ENCODE measurements at regions not wholly inside any gene's neighbourhood (a gene's known extent, or its start where the extent isn't known, plus 50 kb on each side); places are given as distances from the start of the nearest gene placed in this dataset.
"Not testable (repeated sequence)": the region's sequence is repeated elsewhere in the genome, so short reads cannot be mapped to it uniquely, and the experiment has no call there.

DNA sequence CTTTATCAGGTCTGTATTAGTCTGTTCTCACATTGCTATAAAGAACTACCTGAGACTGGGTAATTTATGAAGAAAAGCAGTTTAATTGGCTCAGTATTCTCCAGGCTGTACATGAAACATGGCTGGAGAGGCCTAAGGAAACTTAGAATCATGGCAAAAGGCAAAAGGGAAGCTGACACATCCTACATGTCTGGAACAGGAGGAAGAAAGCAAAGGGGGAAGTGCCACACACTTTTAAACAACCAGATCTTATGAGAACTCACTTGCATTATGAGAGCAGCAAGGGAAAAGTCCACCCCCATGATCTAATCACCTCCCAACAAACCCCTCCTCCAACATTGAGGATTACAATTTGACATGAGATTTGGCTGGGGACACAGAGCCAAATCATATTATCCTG, 132.1 kb downstream of the PCSK1 start:
- H3K4me3 ChIP-seq (ENCODE audit: low read length): no peak overlapping the region
- H3K9me3 ChIP-seq (replicated peaks; ENCODE audit: control insufficient read depth, low read depth, low read length): peaks cover 4% of the 10 kb centered on the region
- no peaks in the 10 kb centered on the region for H3K36me3 ChIP-seq (ENCODE audit: control insufficient read depth, insufficient read depth, low read length)
- no peaks in the 10 kb centered on the region for H3K27me3 ChIP-seq (ENCODE audit: control insufficient read depth, insufficient read depth, low read length)
- no peak for DNase-seq
- H3K27ac ChIP-seq (ENCODE audit: low read length): no peak overlapping the region
- no peaks in the 10 kb centered on the region for H3K4me1 ChIP-seq (ENCODE audit: control insufficient read depth, insufficient read depth, low read length)

DNA sequence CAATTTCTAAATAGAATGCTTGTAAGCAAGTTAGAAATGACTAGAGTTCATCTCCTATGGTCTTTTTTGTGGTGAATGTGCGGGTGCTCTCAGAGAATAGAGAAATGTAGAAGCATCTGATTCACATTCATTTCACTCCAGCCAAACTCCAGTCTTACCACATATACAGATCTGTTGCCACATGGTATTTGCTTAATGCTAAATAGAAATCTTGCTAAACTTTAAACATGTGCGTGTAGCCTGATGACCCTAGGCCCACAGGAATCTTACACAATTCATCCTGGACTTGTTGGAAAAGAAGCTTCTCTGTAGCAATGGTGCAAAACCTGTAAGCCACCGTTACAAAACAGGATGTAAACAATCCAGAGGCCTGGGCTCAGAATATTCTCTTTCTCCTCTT, 135.2 kb downstream of the PCSK1 start:
- Histone ChIP-seq H3K4me3 (ENCODE audit: low read length) (no peak overlapping the region), H3K27ac (ENCODE audit: low read length) (no peak overlapping the region), H3K27me3 (ENCODE audit: control insufficient read depth, insufficient read depth, low read length) (no peaks in the 10 kb centered on the region), H3K9me3 (replicated peaks; ENCODE audit: control insufficient read depth, low read depth, low read length) (no peaks in the 10 kb centered on the region), H3K36me3 (ENCODE audit: control insufficient read depth, insufficient read depth, low read length) (no peaks in the 10 kb centered on the region), H3K4me1 (ENCODE audit: control insufficient read depth, insufficient read depth, low read length) (no peaks in the 10 kb centered on the region)
- 0% methylated on average over 1 of the region's 3 CpGs for WGBS (ENCODE audit: insufficient coverage)
- DNase-seq: no peak

DNA sequence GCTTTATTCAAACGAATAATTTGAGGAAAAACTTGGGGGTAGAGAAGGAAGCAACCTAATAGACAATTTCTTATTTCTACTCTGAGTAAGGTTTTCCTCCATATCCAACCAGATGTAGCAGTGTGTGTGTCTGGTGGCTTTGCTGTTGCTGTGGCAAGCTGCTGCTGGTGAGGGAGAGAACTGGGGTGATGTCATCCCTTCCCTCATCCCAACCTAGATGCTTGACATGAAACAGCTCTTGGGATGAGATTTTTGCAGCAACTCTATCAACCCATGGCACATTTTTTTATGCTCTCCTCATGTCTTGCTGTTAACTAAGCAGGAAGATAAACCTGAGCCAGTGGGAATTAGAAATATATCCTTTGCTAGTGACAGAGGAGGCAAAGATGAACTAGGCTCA, 135.8 kb downstream of the PCSK1 start:
- H3K27ac ChIP-seq (ENCODE audit: low read length): no peak overlapping the region
- WGBS (ENCODE audit: insufficient coverage): no CpG with 5 or more reads among the region's 1 CpG
- DNase-seq: no peak

DNA sequence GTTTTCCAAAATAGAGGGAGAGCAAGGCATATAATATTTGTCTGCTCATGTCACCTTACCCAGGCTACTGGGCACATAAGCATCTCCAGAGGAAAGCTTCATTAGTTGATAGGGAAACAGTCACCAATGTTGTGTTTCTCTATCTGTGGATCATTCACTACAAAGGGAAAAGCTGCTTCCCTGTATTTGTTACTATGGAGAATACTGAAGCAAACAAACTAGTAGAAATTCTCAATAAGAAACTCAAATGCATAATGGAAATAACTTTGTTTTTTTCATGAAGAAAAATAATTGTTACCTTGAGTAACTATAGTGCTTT, 138.2 kb downstream of the PCSK1 start:
- DNase-seq: peak; percentile 26
- H3K27me3 ChIP-seq (ENCODE audit: control insufficient read depth, insufficient read depth, low read length): no peaks in the 10 kb centered on the region
- no peak overlapping the region for H3K4me3 ChIP-seq (ENCODE audit: low read length)
- no peaks in the 10 kb centered on the region for H3K4me1 ChIP-seq (ENCODE audit: control insufficient read depth, insufficient read depth, low read length)
- no peaks in the 10 kb centered on the region for H3K9me3 ChIP-seq (replicated peaks; ENCODE audit: control insufficient read depth, low read depth, low read length)
- H3K36me3 ChIP-seq (ENCODE audit: control insufficient read depth, insufficient read depth, low read length): no peaks in the 10 kb centered on the region
- no peak overlapping the region for H3K27ac ChIP-seq (ENCODE audit: low read length)

More for the DNA sequence above, 135.8 kb downstream of the PCSK1 start:
- Histone ChIP-seq H3K27me3 (ENCODE audit: control insufficient read depth, insufficient read depth, low read length) (no peaks in the 10 kb centered on the region), H3K4me3 (ENCODE audit: low read length) (no peak overlapping the region), H3K36me3 (ENCODE audit: control insufficient read depth, insufficient read depth, low read length) (no peaks in the 10 kb centered on the region), H3K4me1 (ENCODE audit: control insufficient read depth, insufficient read depth, low read length) (no peaks in the 10 kb centered on the region), H3K9me3 (replicated peaks; ENCODE audit: control insufficient read depth, low read depth, low read length) (no peaks in the 10 kb centered on the region)

DNA sequence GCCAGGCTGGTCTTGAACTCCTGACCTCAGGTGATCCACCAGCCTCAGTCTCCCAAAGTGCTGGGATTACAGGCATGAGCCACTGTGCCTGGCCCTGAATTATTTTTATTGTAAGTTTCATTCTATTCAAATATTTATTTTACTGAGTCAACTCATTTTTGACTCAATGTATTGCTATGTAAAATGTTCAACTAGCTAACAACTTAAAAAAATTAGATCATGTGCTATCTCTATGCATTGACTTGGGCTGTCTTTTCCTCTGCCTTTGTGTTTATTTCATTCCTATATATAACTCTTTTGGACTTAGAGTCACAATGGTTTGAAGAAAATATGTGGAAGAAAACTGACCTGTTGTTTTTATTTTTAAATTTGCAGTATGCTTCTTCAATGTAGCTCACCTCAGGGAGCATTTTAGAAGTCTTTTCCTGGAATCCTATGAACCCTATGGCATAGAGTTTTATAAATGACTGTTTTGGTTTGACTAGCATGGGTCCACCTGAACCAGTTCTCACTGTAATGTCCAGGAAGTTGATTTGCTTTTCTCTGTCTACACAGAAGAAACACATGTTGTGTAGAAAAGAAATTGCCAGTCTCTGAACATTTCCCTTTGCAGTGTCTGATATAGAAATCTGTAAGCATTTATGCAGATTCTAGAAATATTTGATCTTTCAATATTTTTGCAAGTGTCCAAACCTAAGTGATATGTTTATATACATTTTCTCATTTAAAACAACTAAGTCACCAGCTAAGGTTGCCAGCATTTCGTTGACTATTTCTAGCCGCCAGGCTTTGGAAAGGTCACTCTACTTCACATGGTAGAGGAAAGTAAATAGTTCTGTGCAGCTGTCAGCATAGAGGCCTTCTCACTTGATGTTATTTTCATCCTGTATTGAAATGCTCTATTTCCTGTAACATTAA, 138.8 kb downstream of the PCSK1 start:
- H3K36me3 ChIP-seq (ENCODE audit: control insufficient read depth, insufficient read depth, low read length): no peaks in the 10 kb centered on the region
- no peaks in the 10 kb centered on the region for H3K9me3 ChIP-seq (replicated peaks; ENCODE audit: control insufficient read depth, low read depth, low read length)
- H3K27me3 ChIP-seq (ENCODE audit: control insufficient read depth, insufficient read depth, low read length): no peaks in the 10 kb centered on the region
- no peaks in the 10 kb centered on the region for H3K4me1 ChIP-seq (ENCODE audit: control insufficient read depth, insufficient read depth, low read length)
- no CpG with 5 or more reads among the region's 2 CpGs for WGBS (ENCODE audit: insufficient coverage)
- H3K27ac ChIP-seq (ENCODE audit: low read length): no peak overlapping the region
- peak; percentile 29 for DNase-seq
- no peak overlapping the region for H3K4me3 ChIP-seq (ENCODE audit: low read length)

DNA sequence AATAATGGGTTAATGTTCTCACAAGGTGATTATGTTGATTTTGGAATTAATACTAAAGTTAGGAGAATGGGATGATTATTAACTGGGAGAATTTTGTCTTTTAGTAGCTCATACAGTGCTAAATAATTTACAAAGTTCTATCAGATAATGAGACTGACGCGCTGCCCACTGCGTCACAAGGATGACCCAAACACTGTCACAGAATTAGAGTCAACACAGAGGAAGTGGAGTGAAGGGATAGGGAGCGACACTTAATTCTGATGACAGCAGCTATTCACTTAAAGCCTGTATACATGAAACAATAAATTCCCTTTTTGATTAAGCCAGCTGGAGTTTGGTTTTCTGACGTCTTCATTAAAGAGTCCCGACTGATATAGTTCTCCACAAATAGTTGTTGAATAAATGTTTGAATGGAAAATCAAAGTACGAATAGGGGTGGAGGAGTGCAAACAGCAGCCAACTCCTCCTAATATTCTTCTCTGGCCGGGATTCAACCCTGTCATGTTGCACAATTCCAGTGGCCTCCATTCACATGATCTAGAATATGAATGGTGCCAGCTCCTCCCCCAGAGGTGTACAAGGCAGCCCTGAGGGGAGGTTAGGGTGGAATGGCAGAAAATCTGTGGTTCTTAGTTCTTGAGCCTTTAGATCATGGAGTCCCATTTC, 140.3 kb downstream of the PCSK1 start:
- Histone ChIP-seq H3K36me3 (ENCODE audit: control insufficient read depth, insufficient read depth, low read length) (no peaks in the 10 kb centered on the region), H3K27ac (ENCODE audit: low read length) (no peak overlapping the region), H3K4me3 (ENCODE audit: low read length) (no peak overlapping the region), H3K9me3 (replicated peaks; ENCODE audit: control insufficient read depth, low read depth, low read length) (no peaks in the 10 kb centered on the region), H3K4me1 (ENCODE audit: control insufficient read depth, insufficient read depth, low read length) (no peaks in the 10 kb centered on the region), H3K27me3 (ENCODE audit: control insufficient read depth, insufficient read depth, low read length) (no peaks in the 10 kb centered on the region)
- DNase-seq: peak; percentile 41
- WGBS (ENCODE audit: insufficient coverage): no CpG with 5 or more reads among the region's 8 CpGs

DNA sequence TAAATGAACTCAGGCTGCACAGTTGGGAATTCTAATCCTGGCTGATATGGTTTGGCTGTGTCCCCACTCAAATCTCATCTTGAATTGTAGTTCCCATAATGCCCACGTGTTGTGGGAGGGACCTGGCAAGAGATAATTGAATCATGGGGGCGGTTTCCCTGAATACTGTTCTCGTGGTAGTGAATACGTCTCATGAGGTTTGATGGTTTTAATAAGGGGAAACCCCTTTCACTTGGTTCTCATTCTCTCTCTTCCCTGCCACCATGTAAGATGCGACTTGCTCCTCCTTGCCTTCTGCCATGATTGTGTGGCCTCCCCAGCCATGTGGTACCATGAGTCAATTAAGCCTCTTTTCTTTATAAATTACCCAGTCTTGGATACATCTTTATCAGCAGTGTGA, 143.8 kb downstream of the PCSK1 start:
- not testable (repeated sequence) for H3K27me3 ChIP-seq (ENCODE audit: control insufficient read depth, insufficient read depth, low read length); H3K4me1 ChIP-seq (ENCODE audit: control insufficient read depth, insufficient read depth, low read length); H3K9me3 ChIP-seq (replicated peaks; ENCODE audit: control insufficient read depth, low read depth, low read length); H3K36me3 ChIP-seq (ENCODE audit: control insufficient read depth, insufficient read depth, low read length); H3K4me3 ChIP-seq (ENCODE audit: low read length); H3K27ac ChIP-seq (ENCODE audit: low read length); DNase-seq
- WGBS (ENCODE audit: insufficient coverage): 100% methylated on average over 1 of the region's 5 CpGs

DNA sequence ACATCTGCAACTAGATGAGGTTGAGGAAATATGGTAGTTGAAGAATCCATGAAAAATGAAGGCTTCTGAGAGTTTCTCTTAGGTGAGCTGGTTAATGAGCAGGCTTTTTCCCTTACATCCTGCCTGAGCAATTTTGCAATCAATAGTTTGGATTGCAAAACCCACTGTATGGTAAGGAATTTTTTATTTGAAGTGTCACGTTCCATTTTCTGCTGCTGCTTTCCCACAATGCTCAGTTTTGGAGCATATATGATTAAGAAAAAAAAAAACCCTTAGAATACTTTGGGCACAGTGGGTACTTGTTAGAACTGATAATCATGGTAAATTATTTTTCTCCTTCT, 144.2 kb downstream of the PCSK1 start:
- Histone ChIP-seq H3K4me3 (ENCODE audit: low read length) (no peak overlapping the region), H3K36me3 (ENCODE audit: control insufficient read depth, insufficient read depth, low read length) (no peaks in the 10 kb centered on the region), H3K9me3 (replicated peaks; ENCODE audit: control insufficient read depth, low read depth, low read length) (no peaks in the 10 kb centered on the region), H3K27ac (ENCODE audit: low read length) (no peak overlapping the region), H3K4me1 (ENCODE audit: control insufficient read depth, insufficient read depth, low read length) (no peaks in the 10 kb centered on the region), H3K27me3 (ENCODE audit: control insufficient read depth, insufficient read depth, low read length) (no peaks in the 10 kb centered on the region)
- DNase-seq: no peak
- no CpG with 5 or more reads among the region's 1 CpG for WGBS (ENCODE audit: insufficient coverage)

DNA sequence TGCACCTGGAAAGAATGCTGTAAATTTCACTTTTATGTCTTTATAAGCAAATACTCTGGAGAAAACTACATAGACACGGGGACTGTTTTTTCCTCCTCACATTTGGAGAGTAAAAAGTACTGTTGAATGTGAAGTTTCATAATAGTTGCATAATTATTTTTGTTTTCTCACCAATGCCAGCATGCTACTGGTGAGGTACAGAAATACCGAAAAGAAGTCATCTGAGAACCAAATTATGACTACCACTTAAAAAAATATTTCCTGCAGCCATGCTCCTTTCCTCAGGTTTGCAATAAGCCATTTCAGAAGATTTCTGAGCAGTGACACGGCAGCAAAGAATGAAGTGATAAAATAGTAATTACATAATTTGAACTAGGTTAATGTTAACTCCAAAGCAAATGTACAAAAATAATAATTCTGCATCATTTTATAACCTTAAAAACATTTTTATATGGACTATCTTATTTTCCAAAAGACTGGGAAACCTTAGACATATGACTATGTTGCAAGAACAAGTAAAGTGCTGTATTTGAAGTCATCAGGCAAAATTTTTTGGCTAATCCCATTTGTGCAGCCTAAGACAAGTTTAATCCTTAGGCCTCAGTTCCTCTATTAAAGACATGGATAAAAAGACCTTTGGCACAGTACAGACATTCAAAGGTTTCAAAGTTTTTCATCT, 144.7 kb downstream of the PCSK1 start:
- Histone ChIP-seq H3K4me3 (ENCODE audit: low read length) (no peak overlapping the region), H3K4me1 (ENCODE audit: control insufficient read depth, insufficient read depth, low read length) (no peaks in the 10 kb centered on the region), H3K27me3 (ENCODE audit: control insufficient read depth, insufficient read depth, low read length) (no peaks in the 10 kb centered on the region), H3K27ac (ENCODE audit: low read length) (no peak overlapping the region), H3K36me3 (ENCODE audit: control insufficient read depth, insufficient read depth, low read length) (no peaks in the 10 kb centered on the region), H3K9me3 (replicated peaks; ENCODE audit: control insufficient read depth, low read depth, low read length) (no peaks in the 10 kb centered on the region)
- no peak for DNase-seq
- WGBS (ENCODE audit: insufficient coverage): no CpG with 5 or more reads among the region's 3 CpGs

DNA sequence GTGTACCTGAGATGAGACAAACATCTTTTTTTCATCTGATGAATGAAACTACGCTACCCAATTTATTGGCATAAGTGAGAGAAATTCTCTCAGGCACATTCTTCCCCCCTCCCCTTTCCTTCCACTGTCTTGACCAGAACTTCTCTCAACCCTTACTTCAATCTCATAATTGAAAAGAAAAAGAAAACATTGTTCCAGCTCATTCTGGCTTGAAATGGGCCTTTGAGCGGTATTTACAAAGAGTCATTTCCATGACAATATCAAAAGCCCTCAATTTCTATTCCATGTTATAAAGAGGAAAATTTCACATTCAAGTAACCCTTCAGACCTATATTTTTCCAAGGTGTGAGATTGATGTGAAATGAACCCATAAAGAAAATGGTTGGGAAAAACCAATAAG, 145.9 kb downstream of the PCSK1 start:
- H3K4me1 ChIP-seq (ENCODE audit: control insufficient read depth, insufficient read depth, low read length): no peaks in the 10 kb centered on the region
- no peak overlapping the region for H3K4me3 ChIP-seq (ENCODE audit: low read length)
- no peaks in the 10 kb centered on the region for H3K9me3 ChIP-seq (replicated peaks; ENCODE audit: control insufficient read depth, low read depth, low read length)
- no peak overlapping the region for H3K27ac ChIP-seq (ENCODE audit: low read length)
- WGBS (ENCODE audit: insufficient coverage): no CpG with 5 or more reads among the region's 2 CpGs
- DNase-seq: no peak
- H3K27me3 ChIP-seq (ENCODE audit: control insufficient read depth, insufficient read depth, low read length): no peaks in the 10 kb centered on the region
- H3K36me3 ChIP-seq (ENCODE audit: control insufficient read depth, insufficient read depth, low read length): no peaks in the 10 kb centered on the region
